ENCODE measurements at regions not wholly inside any gene's neighbourhood (a gene's known extent, or its start where the extent isn't known, plus 50 kb on each side); places are given as distances from the start of the nearest gene placed in this dataset.

- TF ChIP-seq CTCF (IDR thresholded peaks at IDR 0.05; ENCODE audit: borderline replicate concordance, control extremely low read depth, extremely low read depth, insufficient read depth, missing control alignments), result no peak
- DNase-seq (ENCODE audit: low spot score), result no peak
- in situ Hi-C loops (cut with MboI; ENCODE audit: low sequenced_read_pairs, unreplicated experiment), result loop anchor here (10.0 kb wide), 1 partner anchor 233 kb away; no protein-coding TSS in a partner anchor
These were observed 59.0 kb upstream of the BTG3 start for GRCh38 chr21:17671733-17672132.

DNA sequence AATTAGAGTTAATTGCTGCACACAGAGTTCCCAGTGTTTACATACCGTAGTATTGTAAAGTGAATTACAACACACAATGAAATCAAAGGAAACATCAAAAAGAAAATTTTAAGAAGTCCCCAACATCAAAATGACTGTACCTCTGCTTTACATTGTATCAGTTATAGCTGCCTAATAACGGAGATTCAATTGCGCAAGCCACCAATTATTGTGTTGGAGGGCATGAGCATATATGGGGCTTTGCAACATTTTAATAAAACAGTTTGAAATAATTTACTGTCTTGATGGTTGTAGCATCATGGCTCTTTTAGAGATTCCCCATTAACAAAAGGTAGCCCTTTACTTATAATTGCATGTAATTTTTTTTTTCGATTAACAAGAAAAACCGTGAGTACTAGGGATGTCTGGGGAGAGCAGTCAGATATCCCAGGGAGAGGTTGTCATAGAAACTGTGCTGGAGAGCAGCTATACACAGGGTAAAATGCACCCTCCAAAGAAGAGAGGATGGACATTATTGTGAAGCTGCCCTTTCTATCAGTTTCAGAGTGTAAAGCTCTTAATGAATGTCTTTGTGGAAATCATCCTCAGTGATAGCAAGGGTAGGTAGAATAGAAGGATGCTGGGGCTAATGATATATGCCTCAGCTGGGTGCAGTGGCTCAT, 55.9 kb upstream of the BTG3 start:
- in situ Hi-C loops (cut with MboI; ENCODE audit: low sequenced_read_pairs, unreplicated experiment), result no loop called here
- no peak for TF ChIP-seq CTCF (IDR thresholded peaks at IDR 0.05; ENCODE audit: borderline replicate concordance, control extremely low read depth, extremely low read depth, insufficient read depth, missing control alignments)
- no peak for DNase-seq (ENCODE audit: low spot score)

GRCh38 chr21:17667256-17667655, 54.6 kb upstream of the BTG3 start:
- in situ Hi-C loops (cut with MboI; ENCODE audit: low sequenced_read_pairs, unreplicated experiment), result no loop called here
- no peak for TF ChIP-seq CTCF (IDR thresholded peaks at IDR 0.05; ENCODE audit: borderline replicate concordance, control extremely low read depth, extremely low read depth, insufficient read depth, missing control alignments)
- DNase-seq (ENCODE audit: low spot score), result no peak

Data from GM13976 (cell line).